GM19467 (cell line): ENCODE measurements at regions not wholly inside any gene's neighbourhood (a gene's known extent, or its start where the extent isn't known, plus 50 kb on each side); places are given as distances from the start of the nearest gene placed in this dataset.

ENCODE experiments used
- ATAC-seq: cut with Tn5 transposase; IDR thresholded peaks from one replicate; pipeline ENCODE4 v1.9.1; 2021; ENCODE audit warnings: mild to moderate bottlenecking, moderate library complexity; ENCODE audit not compliant: unreplicated experiment

GRCh38 chr5:117286813-117287212, 712.2 kb upstream of the SEMA6A start:
- no peak for ATAC-seq

- no peak for ATAC-seq
These were observed 697.0 kb upstream of the SEMA6A start for GRCh38 chr5:117271656-117272055.

GRCh38 chr5:117266280-117266679, 691.7 kb upstream of the SEMA6A start:
- no peak for ATAC-seq

- ATAC-seq: no peak
These were observed 688.6 kb upstream of the SEMA6A start for GRCh38 chr5:117263231-117263630.

- ATAC-seq: no peak
These were observed 688.0 kb upstream of the SEMA6A start for GRCh38 chr5:117262572-117263131.

GRCh38 chr5:117261948-117262571, 687.4 kb upstream of the SEMA6A start:
- no peak for ATAC-seq

- ATAC-seq: no peak
These were observed 680.8 kb upstream of the SEMA6A start for GRCh38 chr5:117255211-117256027.

GRCh38 chr5:117252566-117252965, 677.9 kb upstream of the SEMA6A start:
- ATAC-seq: no peak

- ATAC-seq: no peak
These were observed 674.6 kb upstream of the SEMA6A start for GRCh38 chr5:117249086-117249815.

GRCh38 chr5:117246424-117246823, 671.8 kb upstream of the SEMA6A start:
- no peak for ATAC-seq

- no peak for ATAC-seq
These were observed 670.5 kb upstream of the SEMA6A start for GRCh38 chr5:117245130-117245529.

- no peak for ATAC-seq
These were observed 667.4 kb upstream of the SEMA6A start for GRCh38 chr5:117242028-117242427.

- ATAC-seq: no peak
These were observed 662.3 kb upstream of the SEMA6A start for GRCh38 chr5:117236941-117237340.

- no peak for ATAC-seq
These were observed 661.2 kb upstream of the SEMA6A start for GRCh38 chr5:117235786-117236185.

- ATAC-seq: no peak
These were observed 655.8 kb upstream of the SEMA6A start for GRCh38 chr5:117230375-117230774.

GRCh38 chr5:117220730-117221129, 646.1 kb upstream of the SEMA6A start:
- ATAC-seq: no peak

GRCh38 chr5:117218789-117219188, 644.2 kb upstream of the SEMA6A start:
- ATAC-seq: no peak

GRCh38 chr5:117212866-117213265, 638.2 kb upstream of the SEMA6A start:
- no peak for ATAC-seq

- no peak for ATAC-seq
These were observed 636.2 kb upstream of the SEMA6A start for GRCh38 chr5:117210796-117211195.

- ATAC-seq: no peak
These were observed 634.9 kb upstream of the SEMA6A start for GRCh38 chr5:117209479-117209878.

- no peak for ATAC-seq
These were observed 632.6 kb upstream of the SEMA6A start for GRCh38 chr5:117207088-117207668.
